ENCODE measurements at regions not wholly inside any gene's neighbourhood (a gene's known extent, or its start where the extent isn't known, plus 50 kb on each side); places are given as distances from the start of the nearest gene placed in this dataset.

- TF ChIP-seq CTCF (IDR thresholded peaks at IDR 0.05) (no peak), RELA (CRISPR knock-in tag; IDR thresholded peaks at IDR 0.05; ENCODE audit: borderline replicate concordance) (no peak), MXD4 (CRISPR knock-in tag; IDR thresholded peaks at IDR 0.05; ENCODE audit: borderline replicate concordance) (no peak)
These were observed 572.3 kb downstream of the PLCL1 start for GRCh38 chr2:198376677-198377076.

Measured in WTC11 (cell line).